Tibial nerve (tissue), 4 donors: ENCODE measurements at regions not wholly inside any gene's neighbourhood (a gene's known extent, or its start where the extent isn't known, plus 50 kb on each side); places are given as distances from the start of the nearest gene placed in this dataset.

ENCODE experiments used
- DNase-seq, 2 donors: peaks; one replicate each; pipeline ENCODE4 v3.0.0-alpha.2; 2019; ENCODE audit warnings: low spot score in 2 of 2
- H3K27ac ChIP-seq, 4 donors: fragments of 200-600 bp; sonication (generic) in 3 of 4; one replicate each; pipeline ENCODE4 v1.5.1; 2017 to 2019; ENCODE audit warnings: mild to moderate bottlenecking in 1 of 4
- H3K27me3 ChIP-seq, 2 donors: fragments of 200-600 bp; sonication (generic) in 1 of 2; one replicate each; pipeline versions ENCODE4 v1.5.1 to v1.6.0; 2017 to 2019
- H3K36me3 ChIP-seq, 3 donors: fragments of 200-600 bp; sonication (generic); one replicate each; pipeline ENCODE4 v1.5.1; 2018 to 2019
- H3K4me1 ChIP-seq, 4 donors: fragments of 200-600 bp; sonication (generic) in 3 of 4; one replicate each; pipeline ENCODE4 v1.5.1; 2017 to 2019
- H3K4me3 ChIP-seq, 4 donors: fragments of 200-600 bp; sonication (generic) in 3 of 4; one replicate each; pipeline ENCODE4 v1.5.1; 2017 to 2019; ENCODE audit warnings: mild to moderate bottlenecking in 1 of 4, moderate library complexity in 1 of 4
- H3K9me3 ChIP-seq, 4 donors: fragments of 200-600 bp; sonication (generic) in 3 of 4; one replicate each; pipeline ENCODE4 v1.5.1; 2017 to 2019
- CTCF ChIP-seq, 5 experiments: fragments of 200-600 bp in 3 of 5; fragments of 450-650 bp in 2 of 5; sonication (generic) in 3 of 5; IDR thresholded peaks; one replicate each; pipeline ENCODE4 v1.5.1; 2016 to 2019; ENCODE audit warnings: antibody characterized with exemption in 5 of 5, mild to moderate bottlenecking in 3 of 5, moderate library complexity in 2 of 5
- EP300 ChIP-seq, 2 donors: sonication (generic); formaldehyde crosslinking; IDR thresholded peaks; one replicate each; pipeline ENCODE4 v1.6.1; 2017; ENCODE audit warnings: antibody characterized with exemption in 2 of 2, mild to moderate bottlenecking in 1 of 2
- POLR2A ChIP-seq, 2 donors: fragments of 450-650 bp; IDR thresholded peaks; one replicate each; pipeline ENCODE4 v1.6.1; 2017; ENCODE audit warnings: antibody characterized with exemption in 2 of 2, mild to moderate bottlenecking in 2 of 2, moderate library complexity in 2 of 2
- WGBS, 2 donors: methylation state at CpG; one replicate each; pipeline ENCODE4 v1.1.5; 2018; 5-methylcytosine and 5-hydroxymethylcytosine counted together

DNA sequence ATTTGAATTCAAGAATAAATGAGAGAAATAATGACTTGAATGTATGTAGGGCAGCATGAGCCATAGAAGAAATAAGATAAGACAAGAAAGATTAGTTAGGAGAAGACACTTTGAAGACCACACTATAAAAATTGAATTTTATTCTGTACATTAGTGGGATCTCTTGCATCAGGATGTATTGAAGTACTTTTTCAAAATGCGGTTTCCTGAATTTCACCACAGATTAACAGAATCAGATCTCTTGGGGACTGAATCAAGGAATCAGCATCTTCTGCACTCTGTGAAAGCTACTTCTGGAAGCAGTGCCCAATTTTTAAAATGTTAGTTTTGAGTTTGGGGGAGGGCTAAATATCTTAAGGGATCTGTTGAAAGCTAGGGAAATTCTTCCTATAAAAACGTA lies 763.9 kb upstream of the GOLIM4 start:
- H3K36me3 ChIP-seq, result no peaks in the 10 kb centered on the region
- peaks cover 0 to 3% (median 0%) of the 10 kb centered on the region in 4 donors for H3K9me3 ChIP-seq
- 77 to 80% methylated on average over 2 of the region's 2 CpGs for WGBS, 2 donors
- H3K27ac ChIP-seq, result no peak overlapping the region
- no peaks in the 10 kb centered on the region for H3K4me1 ChIP-seq
- DNase-seq, result no peak
- no peak overlapping the region for H3K4me3 ChIP-seq
- no peaks in the 10 kb centered on the region for H3K27me3 ChIP-seq
- TF ChIP-seq POLR2A (IDR thresholded peaks at IDR 0.05) (no peak), CTCF (IDR thresholded peaks at IDR 0.05) (no peak), EP300 (IDR thresholded peaks at IDR 0.05) (no peak)

DNA sequence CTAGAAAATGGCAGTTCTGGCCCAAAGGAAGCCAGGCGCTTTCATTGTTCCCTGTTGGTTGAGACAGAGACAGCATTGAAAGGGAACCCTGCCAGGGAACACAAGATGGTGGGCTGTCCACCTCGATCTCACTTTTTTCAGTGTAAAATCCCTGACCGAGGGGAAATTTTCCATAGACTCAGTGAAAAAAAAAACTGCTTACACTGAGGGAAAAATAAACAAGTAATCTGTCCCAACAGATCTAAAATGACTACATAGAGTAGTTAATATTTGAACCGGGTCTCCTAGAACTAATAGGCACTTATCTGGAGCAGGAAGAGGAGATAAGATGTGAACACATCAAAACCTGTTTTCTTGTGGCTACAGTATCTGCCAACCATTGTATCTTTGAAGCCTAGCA lies 763.4 kb upstream of the GOLIM4 start:
- no peak for DNase-seq
- Histone ChIP-seq H3K27me3 (no peaks in the 10 kb centered on the region), H3K4me1 (no peaks in the 10 kb centered on the region), H3K4me3 (no peak overlapping the region), H3K36me3 (no peaks in the 10 kb centered on the region), H3K9me3 (peaks cover 0 to 3% (median 0%) of the 10 kb centered on the region in 4 donors), H3K27ac (no peak overlapping the region)
- no peak for TF ChIP-seq EP300 (IDR thresholded peaks at IDR 0.05)
- no peak for TF ChIP-seq POLR2A (IDR thresholded peaks at IDR 0.05)
- no peak for TF ChIP-seq CTCF (IDR thresholded peaks at IDR 0.05)
- 85 to 86% methylated on average over 4 of the region's 4 CpGs for WGBS, 2 donors

DNA sequence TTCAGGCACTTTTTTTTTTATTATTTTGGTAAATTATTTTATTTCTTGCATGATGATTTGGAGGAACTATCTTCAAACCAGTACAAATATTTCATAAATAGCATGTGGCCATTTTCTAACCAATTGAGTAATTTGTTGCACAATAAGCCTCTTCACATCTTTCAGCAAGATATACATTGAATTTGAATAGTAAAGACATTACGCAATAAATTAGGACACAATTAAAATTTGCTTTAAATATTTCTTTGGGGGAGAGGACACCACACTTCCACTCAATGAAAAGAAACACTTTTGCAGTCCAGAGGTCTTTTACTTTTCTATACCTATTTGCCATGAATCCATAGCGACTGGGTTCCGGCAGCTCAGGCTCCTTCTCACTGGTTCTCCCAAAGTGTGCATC lies 762.6 kb upstream of the GOLIM4 start:
- H3K4me3 ChIP-seq, result no peak overlapping the region
- H3K27me3 ChIP-seq, result no peaks in the 10 kb centered on the region
- no peaks in the 10 kb centered on the region for H3K4me1 ChIP-seq
- H3K9me3 ChIP-seq, result peaks cover 0 to 3% (median 0%) of the 10 kb centered on the region in 4 donors
- TF ChIP-seq POLR2A (IDR thresholded peaks at IDR 0.05) (no peak), CTCF (IDR thresholded peaks at IDR 0.05) (no peak), EP300 (IDR thresholded peaks at IDR 0.05) (no peak)
- H3K27ac ChIP-seq, result no peak overlapping the region
- DNase-seq, result no peak
- 94 to 96% methylated on average over 3 of the region's 3 CpGs for WGBS, 2 donors
- H3K36me3 ChIP-seq, result no peaks in the 10 kb centered on the region

- peaks cover 0 to 5% (median 0%) of the 10 kb centered on the region in 4 donors for H3K4me1 ChIP-seq
- DNase-seq, result no peak
- H3K36me3 ChIP-seq, result no peaks in the 10 kb centered on the region
- no peaks in the 10 kb centered on the region for H3K9me3 ChIP-seq
- H3K27me3 ChIP-seq, result peaks cover 0 to 7% of the 10 kb centered on the region in 2 donors
- H3K27ac ChIP-seq, result no peak overlapping the region
- TF ChIP-seq POLR2A (IDR thresholded peaks at IDR 0.05), result no peak
- TF ChIP-seq EP300 (IDR thresholded peaks at IDR 0.05), result no peak
- no peak for TF ChIP-seq CTCF (IDR thresholded peaks at IDR 0.05)
- no peak overlapping the region for H3K4me3 ChIP-seq
Measured at GRCh38 chr3:168850109-168850508, 754.4 kb upstream of the GOLIM4 start.

DNA sequence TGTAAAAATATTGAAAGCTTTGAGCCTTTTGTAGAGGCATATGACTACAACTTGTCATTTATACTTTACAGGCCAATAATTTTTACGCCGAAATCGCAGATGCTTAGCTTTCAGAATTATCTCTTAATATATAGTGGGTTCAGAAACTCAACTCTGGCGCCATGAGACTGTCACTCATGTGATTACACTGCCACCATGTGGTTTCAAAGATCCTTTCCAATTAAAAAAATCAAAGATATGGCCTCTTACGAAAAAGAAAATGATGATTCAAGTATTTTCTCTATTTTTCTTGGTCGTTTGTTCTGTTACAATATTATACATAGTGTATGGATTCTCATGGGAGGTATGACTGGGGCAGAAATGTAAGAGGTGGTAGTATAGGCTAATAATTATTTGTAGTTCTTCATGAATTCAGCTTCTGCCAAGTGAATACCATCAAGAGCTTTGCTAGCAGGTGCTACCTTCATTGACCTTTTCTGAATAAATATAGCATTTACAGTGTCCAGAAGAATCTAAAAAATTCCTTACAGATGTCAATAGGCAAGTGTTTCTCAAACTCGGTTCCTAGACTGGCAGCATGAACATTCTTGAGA lies 751.7 kb upstream of the GOLIM4 start:
- Histone ChIP-seq H3K36me3 (no peaks in the 10 kb centered on the region), H3K9me3 (no peaks in the 10 kb centered on the region), H3K27me3 (peaks cover 0 to 7% of the 10 kb centered on the region in 2 donors), H3K4me1 (peaks cover 0 to 5% (median 0%) of the 10 kb centered on the region in 4 donors), H3K27ac (no peak overlapping the region), H3K4me3 (no peak overlapping the region)
- no peak for DNase-seq
- 12 to 13% methylated on average over 7 of the region's 7 CpGs for WGBS, 2 donors
- TF ChIP-seq CTCF (IDR thresholded peaks at IDR 0.05) (peak; percentile 31 to 52 (median 47)), POLR2A (IDR thresholded peaks at IDR 0.05) (no peak)
